ENCODE measurements at regions not wholly inside any gene's neighbourhood (a gene's known extent, or its start where the extent isn't known, plus 50 kb on each side); places are given as distances from the start of the nearest gene placed in this dataset.

GRCh38 chr20:1764136-1765033 is 106.8 kb upstream of the SIRPG start:
- peak; percentile 58 for DNase-seq (ENCODE audit: low read depth, low spot score)
- Histone ChIP-seq H3K27ac (peak overlapping the region; percentile 27), H3K9me3 (ENCODE audit: low read depth, low read length) (no peaks in the 10 kb centered on the region), H3K9ac (ENCODE audit: insufficient read length) (peak overlapping the region; percentile 38), H3K4me3 (peak overlapping the region; percentile 51), H3K36me3 (ENCODE audit: insufficient read depth, low read length) (no peaks in the 10 kb centered on the region)
- TF ChIP-seq POLR2AphosphoS5 (IDR thresholded peaks at IDR 0.05; ENCODE audit: borderline replicate concordance, low read depth, low read length) (no peak), EZH2 (IDR thresholded peaks at IDR 0.05) (no peak), FOXP2 (optimal IDR thresholded peaks at IDR 0.05; ENCODE audit: control extremely low read depth, extremely low read length, insufficient read depth) (no peak)

- no peak for TF ChIP-seq POLR2AphosphoS5 (IDR thresholded peaks at IDR 0.05; ENCODE audit: borderline replicate concordance, low read depth, low read length)
- Histone ChIP-seq H3K9ac (ENCODE audit: insufficient read length) (no peak overlapping the region), H3K27ac (no peak overlapping the region), H3K36me3 (ENCODE audit: insufficient read depth, low read length) (no peaks in the 10 kb centered on the region), H3K9me3 (ENCODE audit: low read depth, low read length) (no peaks in the 10 kb centered on the region), H3K4me3 (no peak overlapping the region)
- DNase-seq (ENCODE audit: low read depth, low spot score) = no peak
Observed at GRCh38 chr20:1761598-1761997, 104.0 kb upstream of the SIRPG start.

- H3K9ac ChIP-seq (ENCODE audit: insufficient read length) = no peak overlapping the region
- no peak overlapping the region for H3K4me3 ChIP-seq
- TF ChIP-seq POLR2AphosphoS5 (IDR thresholded peaks at IDR 0.05; ENCODE audit: borderline replicate concordance, low read depth, low read length) (no peak), FOXP2 (optimal IDR thresholded peaks at IDR 0.05; ENCODE audit: control extremely low read depth, extremely low read length, insufficient read depth) (no peak), EZH2 (IDR thresholded peaks at IDR 0.05) (no peak)
- H3K27ac ChIP-seq = no peak overlapping the region
- no peaks in the 10 kb centered on the region for H3K9me3 ChIP-seq (ENCODE audit: low read depth, low read length)
- H3K36me3 ChIP-seq (ENCODE audit: insufficient read depth, low read length) = no peaks in the 10 kb centered on the region
- DNase-seq (ENCODE audit: low read depth, low spot score) = no peak
Observed at GRCh38 chr20:1761116-1761515, 103.5 kb upstream of the SIRPG start.

- Histone ChIP-seq H3K9ac (ENCODE audit: insufficient read length) (no peak overlapping the region), H3K9me3 (ENCODE audit: low read depth, low read length) (no peaks in the 10 kb centered on the region), H3K36me3 (ENCODE audit: insufficient read depth, low read length) (no peaks in the 10 kb centered on the region), H3K4me3 (no peak overlapping the region), H3K27ac (no peak overlapping the region)
- DNase-seq (ENCODE audit: low read depth, low spot score) = no peak
- TF ChIP-seq POLR2AphosphoS5 (IDR thresholded peaks at IDR 0.05; ENCODE audit: borderline replicate concordance, low read depth, low read length) (no peak), FOXP2 (optimal IDR thresholded peaks at IDR 0.05; ENCODE audit: control extremely low read depth, extremely low read length, insufficient read depth) (no peak), EZH2 (IDR thresholded peaks at IDR 0.05) (no peak)
Observed at GRCh38 chr20:1758765-1759164, 101.2 kb upstream of the SIRPG start.

- Histone ChIP-seq H3K36me3 (ENCODE audit: insufficient read depth, low read length) (no peaks in the 10 kb centered on the region), H3K9me3 (ENCODE audit: low read depth, low read length) (no peaks in the 10 kb centered on the region), H3K27ac (peak overlapping the region; percentile 11), H3K9ac (ENCODE audit: insufficient read length) (no peak overlapping the region), H3K4me3 (no peak overlapping the region)
- TF ChIP-seq FOXP2 (optimal IDR thresholded peaks at IDR 0.05; ENCODE audit: control extremely low read depth, extremely low read length, insufficient read depth) (no peak), EZH2 (IDR thresholded peaks at IDR 0.05) (no peak), POLR2AphosphoS5 (IDR thresholded peaks at IDR 0.05; ENCODE audit: borderline replicate concordance, low read depth, low read length) (no peak)
- no peak for DNase-seq (ENCODE audit: low read depth, low spot score)
Observed at GRCh38 chr20:1757606-1758512, 100.3 kb upstream of the SIRPG start.

GRCh38 chr20:1757072-1757471 is 99.5 kb upstream of the SIRPG start:
- Histone ChIP-seq H3K4me3 (no peak overlapping the region), H3K9me3 (ENCODE audit: low read depth, low read length) (0 out of 2 replicates have a peak, but pooled peaks cover 3% of the 10 kb centered on the region), H3K9ac (ENCODE audit: insufficient read length) (no peak overlapping the region), H3K36me3 (ENCODE audit: insufficient read depth, low read length) (no peaks in the 10 kb centered on the region), H3K27ac (no peak overlapping the region)
- DNase-seq (ENCODE audit: low read depth, low spot score) = no peak
- TF ChIP-seq POLR2AphosphoS5 (IDR thresholded peaks at IDR 0.05; ENCODE audit: borderline replicate concordance, low read depth, low read length) (no peak), EZH2 (IDR thresholded peaks at IDR 0.05) (no peak), FOXP2 (optimal IDR thresholded peaks at IDR 0.05; ENCODE audit: control extremely low read depth, extremely low read length, insufficient read depth) (no peak)

GRCh38 chr20:1754749-1755148 is 97.2 kb upstream of the SIRPG start:
- DNase-seq (ENCODE audit: low read depth, low spot score) = no peak
- TF ChIP-seq EZH2 (IDR thresholded peaks at IDR 0.05) = no peak
- no peak for TF ChIP-seq FOXP2 (optimal IDR thresholded peaks at IDR 0.05; ENCODE audit: control extremely low read depth, extremely low read length, insufficient read depth)
- TF ChIP-seq POLR2AphosphoS5 (IDR thresholded peaks at IDR 0.05; ENCODE audit: borderline replicate concordance, low read depth, low read length) = no peak
- 0 out of 2 replicates have a peak, but pooled peaks cover 4% of the 10 kb centered on the region for H3K9me3 ChIP-seq (ENCODE audit: low read depth, low read length)

GRCh38 chr20:1754306-1754705 is 96.7 kb upstream of the SIRPG start:
- TF ChIP-seq POLR2AphosphoS5 (IDR thresholded peaks at IDR 0.05; ENCODE audit: borderline replicate concordance, low read depth, low read length) = no peak
- TF ChIP-seq EZH2 (IDR thresholded peaks at IDR 0.05) = no peak
- no peak for TF ChIP-seq FOXP2 (optimal IDR thresholded peaks at IDR 0.05; ENCODE audit: control extremely low read depth, extremely low read length, insufficient read depth)
- Histone ChIP-seq H3K36me3 (ENCODE audit: insufficient read depth, low read length) (no peaks in the 10 kb centered on the region), H3K9me3 (ENCODE audit: low read depth, low read length) (0 out of 2 replicates have a peak, but pooled peaks cover 4% of the 10 kb centered on the region), H3K9ac (ENCODE audit: insufficient read length) (no peak overlapping the region), H3K4me3 (no peak overlapping the region), H3K27ac (no peak overlapping the region)
- no peak for DNase-seq (ENCODE audit: low read depth, low spot score)

More at GRCh38 chr20:1754749-1755148, 97.2 kb upstream of the SIRPG start:
- no peak overlapping the region for H3K9ac ChIP-seq (ENCODE audit: insufficient read length)
- no peak overlapping the region for H3K27ac ChIP-seq
- no peaks in the 10 kb centered on the region for H3K36me3 ChIP-seq (ENCODE audit: insufficient read depth, low read length)
- H3K4me3 ChIP-seq = no peak overlapping the region

Measured in SK-N-MC (cell line).